Stromal cell of bone marrow (primary cell): ENCODE measurements at regions not wholly inside any gene's neighbourhood (a gene's known extent, or its start where the extent isn't known, plus 50 kb on each side); places are given as distances from the start of the nearest gene placed in this dataset.

ENCODE experiments used
- DNase-seq: peaks from one replicate; pipeline ENCODE4 v3.0.0-alpha.2; 2012; ENCODE audit warnings: low read depth

GRCh38 chr6:48057601-48058000 lies 53.4 kb downstream of the PTCHD4 start:
- no peak for DNase-seq

- DNase-seq, result no peak
Observed at GRCh38 chr6:48048451-48049146, 62.4 kb downstream of the PTCHD4 start.

GRCh38 chr6:48041894-48042293 lies 69.1 kb downstream of the PTCHD4 start:
- no peak for DNase-seq

- DNase-seq, result no peak
Observed at GRCh38 chr6:48037946-48038345, 73.1 kb downstream of the PTCHD4 start.

- DNase-seq, result peak; percentile 41
Observed at GRCh38 chr6:48036316-48036715, 74.7 kb downstream of the PTCHD4 start.

- DNase-seq, result peak; percentile 44
Observed at GRCh38 chr6:48032151-48032550, 78.8 kb downstream of the PTCHD4 start.

- no peak for DNase-seq
Observed at GRCh38 chr6:48031711-48032110, 79.3 kb downstream of the PTCHD4 start.

- DNase-seq, result no peak
Observed at GRCh38 chr6:48027704-48028435, 83.1 kb downstream of the PTCHD4 start.

- DNase-seq, result no peak
Observed at GRCh38 chr6:48024956-48025355, 86.0 kb downstream of the PTCHD4 start.

- no peak for DNase-seq
Observed at GRCh38 chr6:48021904-48022303, 89.1 kb downstream of the PTCHD4 start.

- DNase-seq, result no peak
Observed at GRCh38 chr6:48016020-48016755, 94.8 kb downstream of the PTCHD4 start.

GRCh38 chr6:47992809-47993208 lies 118.2 kb downstream of the PTCHD4 start:
- no peak for DNase-seq

- no peak for DNase-seq
Observed at GRCh38 chr6:47983491-47983890, 127.5 kb downstream of the PTCHD4 start.

- no peak for DNase-seq
Observed at GRCh38 chr6:47977314-47977713, 133.7 kb downstream of the PTCHD4 start.

GRCh38 chr6:47974106-47974505 lies 136.9 kb downstream of the PTCHD4 start:
- no peak for DNase-seq

- DNase-seq, result no peak
Observed at GRCh38 chr6:47970826-47971225, 140.2 kb downstream of the PTCHD4 start.

GRCh38 chr6:47967843-47968242 lies 143.2 kb downstream of the PTCHD4 start:
- peak; percentile 12 for DNase-seq

- DNase-seq, result no peak
Observed at GRCh38 chr6:47964969-47965368, 146.0 kb downstream of the PTCHD4 start.

GRCh38 chr6:47952640-47953039 lies 158.4 kb downstream of the PTCHD4 start:
- no peak for DNase-seq

GRCh38 chr6:47944846-47945245 lies 163.0 kb downstream of the OPN5 start:
- no peak for DNase-seq

GRCh38 chr6:47938405-47938804 lies 156.6 kb downstream of the OPN5 start:
- DNase-seq, result no peak

GRCh38 chr6:47936820-47937219 lies 155.0 kb downstream of the OPN5 start:
- DNase-seq, result no peak

- no peak for DNase-seq
Observed at GRCh38 chr6:47934023-47934422, 152.2 kb downstream of the OPN5 start.
